ENCODE measurements at regions not wholly inside any gene's neighbourhood (a gene's known extent, or its start where the extent isn't known, plus 50 kb on each side); places are given as distances from the start of the nearest gene placed in this dataset.

DNA sequence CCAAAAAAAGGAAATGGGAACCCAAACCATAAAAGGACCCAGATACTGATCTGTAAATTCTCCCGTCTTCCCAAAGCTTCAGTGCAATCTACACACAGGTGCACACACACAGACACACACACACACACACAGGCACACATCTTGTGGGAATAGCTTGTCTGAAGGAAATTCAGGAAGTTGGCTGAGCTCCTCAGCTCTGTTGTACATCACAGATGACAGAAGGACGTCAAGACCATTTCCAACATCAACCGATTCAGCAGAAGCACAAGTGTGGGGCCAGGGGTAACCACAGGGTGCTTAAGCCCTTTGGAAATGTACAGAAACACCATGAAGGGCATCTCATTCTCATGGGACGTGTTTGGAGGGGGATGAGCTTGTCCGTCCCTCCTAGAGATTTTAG lies 498.1 kb upstream of the PSMD7 start:
- Histone ChIP-seq H3K4me1 (ENCODE audit: insufficient read depth, low read length, poor library complexity, severe bottlenecking) (no peaks in the 10 kb centered on the region), H3K9me3 (ENCODE audit: low read length) (no peaks in the 10 kb centered on the region), H2AFZ (ENCODE audit: low read length) (no peak overlapping the region), H3K9me2 (ENCODE audit: insufficient read depth, low read length) (no peaks in the 10 kb centered on the region), H3K4me3 (ENCODE audit: low read depth, low read length, poor library complexity, severe bottlenecking) (no peak overlapping the region), H3K4me2 (ENCODE audit: low read length) (no peak overlapping the region), H3K79me2 (ENCODE audit: insufficient read depth, low read depth, low read length) (no peaks in the 10 kb centered on the region), H4K20me1 (ENCODE audit: insufficient read depth, low read length) (no peaks in the 10 kb centered on the region), H3K36me3 (ENCODE audit: insufficient read depth, low read length) (no peaks in the 10 kb centered on the region), H3K27ac (ENCODE audit: low read depth, low read length, poor library complexity, severe bottlenecking) (no peak overlapping the region)
- ChIA-PET POLR2A (interaction anchor here (0.6 kb wide), 2 partner anchors 339 to 1397 kb away, joined by 3 read pairs; no protein-coding TSS in a partner anchor), CTCF (ENCODE audit: unreplicated experiment) (no interaction called here)
- BruUV-seq (replicated peaks): no TSS peak
- TF ChIP-seq CTCF (conservative IDR thresholded peaks at IDR 0.05; ENCODE audit: low read length) (no peak), EZH2phosphoT487 (IDR thresholded peaks at IDR 0.05; ENCODE audit: borderline replicate concordance, low read depth, low read length) (no peak)
- no peak for DNase-seq (ENCODE audit: low spot score)
- intact Hi-C loops (cut with micrococcal nuclease; ENCODE audit: unreplicated experiment): no loop called here

DNA sequence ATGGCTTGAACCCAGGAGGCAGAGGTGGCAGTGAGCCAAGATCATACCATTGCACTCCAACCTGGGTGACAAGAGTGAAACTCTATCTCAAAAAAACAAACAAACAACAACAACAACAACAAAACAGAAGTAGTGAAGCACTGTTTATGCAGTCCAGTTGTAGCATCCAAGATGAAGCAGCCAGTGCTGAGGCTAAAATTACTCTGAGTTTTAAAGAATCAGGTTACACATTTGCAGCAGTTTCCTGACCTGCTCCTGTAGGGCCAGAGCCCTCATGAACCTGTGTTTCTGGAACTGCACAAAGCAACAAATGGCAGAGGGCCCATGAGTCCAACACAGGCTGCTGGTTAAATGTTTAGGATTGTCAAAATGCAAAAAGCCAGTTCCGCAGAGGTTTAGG lies 499.5 kb upstream of the PSMD7 start:
- Histone ChIP-seq H3K9me2 (ENCODE audit: insufficient read depth, low read length) (no peaks in the 10 kb centered on the region), H3K4me2 (ENCODE audit: low read length) (no peak overlapping the region), H3K36me3 (ENCODE audit: insufficient read depth, low read length) (no peaks in the 10 kb centered on the region), H4K20me1 (ENCODE audit: insufficient read depth, low read length) (no peaks in the 10 kb centered on the region), H3K79me2 (ENCODE audit: insufficient read depth, low read depth, low read length) (no peaks in the 10 kb centered on the region), H3K4me3 (ENCODE audit: low read depth, low read length, poor library complexity, severe bottlenecking) (no peak overlapping the region), H3K27ac (ENCODE audit: low read depth, low read length, poor library complexity, severe bottlenecking) (no peak overlapping the region), H3K4me1 (ENCODE audit: insufficient read depth, low read length, poor library complexity, severe bottlenecking) (no peaks in the 10 kb centered on the region), H2AFZ (ENCODE audit: low read length) (no peak overlapping the region), H3K9me3 (ENCODE audit: low read length) (no peaks in the 10 kb centered on the region)
- intact Hi-C loops (cut with micrococcal nuclease; ENCODE audit: unreplicated experiment): no loop called here
- DNase-seq (ENCODE audit: low spot score): no peak
- ChIA-PET POLR2A (no interaction called here), CTCF (ENCODE audit: unreplicated experiment) (no interaction called here)
- TF ChIP-seq CTCF (conservative IDR thresholded peaks at IDR 0.05; ENCODE audit: low read length) (no peak), EZH2phosphoT487 (IDR thresholded peaks at IDR 0.05; ENCODE audit: borderline replicate concordance, low read depth, low read length) (no peak)
- no TSS peak for BruUV-seq (replicated peaks)

- ChIA-PET POLR2A (no interaction called here), CTCF (ENCODE audit: unreplicated experiment) (no interaction called here)
- intact Hi-C loops (cut with micrococcal nuclease; ENCODE audit: unreplicated experiment): no loop called here
These were observed 500.4 kb upstream of the PSMD7 start for GRCh38 chr16:73796241-73796640.

More at GRCh38 chr16:73796241-73796640, 500.4 kb upstream of the PSMD7 start:
- Histone ChIP-seq H3K4me3 (ENCODE audit: low read depth, low read length, poor library complexity, severe bottlenecking) (no peak overlapping the region), H2AFZ (ENCODE audit: low read length) (no peak overlapping the region), H4K20me1 (ENCODE audit: insufficient read depth, low read length) (no peaks in the 10 kb centered on the region), H3K27ac (ENCODE audit: low read depth, low read length, poor library complexity, severe bottlenecking) (no peak overlapping the region), H3K79me2 (ENCODE audit: insufficient read depth, low read depth, low read length) (no peaks in the 10 kb centered on the region), H3K9me3 (ENCODE audit: low read length) (no peaks in the 10 kb centered on the region), H3K4me2 (ENCODE audit: low read length) (no peak overlapping the region), H3K4me1 (ENCODE audit: insufficient read depth, low read length, poor library complexity, severe bottlenecking) (no peaks in the 10 kb centered on the region), H3K9me2 (ENCODE audit: insufficient read depth, low read length) (no peaks in the 10 kb centered on the region), H3K36me3 (ENCODE audit: insufficient read depth, low read length) (no peaks in the 10 kb centered on the region)
- no peak for TF ChIP-seq CTCF (conservative IDR thresholded peaks at IDR 0.05; ENCODE audit: low read length)
- DNase-seq (ENCODE audit: low spot score): no peak
- no TSS peak for BruUV-seq (replicated peaks)

All from OCI-LY7 (cell line).